ENCODE measurements at regions not wholly inside any gene's neighbourhood (a gene's known extent, or its start where the extent isn't known, plus 50 kb on each side); places are given as distances from the start of the nearest gene placed in this dataset.
"Not testable (repeated sequence)": the region's sequence is repeated elsewhere in the genome, so short reads cannot be mapped to it uniquely, and the experiment has no call there.

DNA sequence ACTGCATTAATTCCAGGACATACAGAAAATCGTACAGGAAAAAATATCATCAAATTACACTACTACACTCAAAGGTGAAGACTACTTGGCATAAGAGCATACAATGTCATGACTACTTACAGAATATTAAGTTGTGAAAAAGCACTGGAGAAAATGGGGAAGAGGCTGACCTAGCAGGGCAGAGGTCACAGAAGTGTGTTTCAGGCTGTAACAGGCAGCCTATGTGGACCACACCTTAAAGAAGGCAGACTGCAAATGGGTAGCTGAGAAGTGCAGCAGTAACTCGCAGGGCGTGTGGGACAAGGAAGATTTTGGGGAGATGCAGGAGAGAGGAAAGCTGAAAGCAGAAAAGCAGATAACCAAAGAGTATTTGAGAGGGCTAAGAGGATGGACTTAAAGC lies 167.0 kb upstream of the PIK3R1 start:
- Mint-ChIP-seq H3K9me3 (peaks cover 36% of the 10 kb centered on the region), H3K27me3 (ENCODE audit: low read depth) (no peaks in the 10 kb centered on the region), H3K4me3 (no peak overlapping the region), H3K4me1 (no peaks in the 10 kb centered on the region), H3K36me3 (ENCODE audit: low read depth) (peaks cover 3% of the 10 kb centered on the region), H3K27ac (no peak overlapping the region)
- TF ChIP-seq, protein P1, sequence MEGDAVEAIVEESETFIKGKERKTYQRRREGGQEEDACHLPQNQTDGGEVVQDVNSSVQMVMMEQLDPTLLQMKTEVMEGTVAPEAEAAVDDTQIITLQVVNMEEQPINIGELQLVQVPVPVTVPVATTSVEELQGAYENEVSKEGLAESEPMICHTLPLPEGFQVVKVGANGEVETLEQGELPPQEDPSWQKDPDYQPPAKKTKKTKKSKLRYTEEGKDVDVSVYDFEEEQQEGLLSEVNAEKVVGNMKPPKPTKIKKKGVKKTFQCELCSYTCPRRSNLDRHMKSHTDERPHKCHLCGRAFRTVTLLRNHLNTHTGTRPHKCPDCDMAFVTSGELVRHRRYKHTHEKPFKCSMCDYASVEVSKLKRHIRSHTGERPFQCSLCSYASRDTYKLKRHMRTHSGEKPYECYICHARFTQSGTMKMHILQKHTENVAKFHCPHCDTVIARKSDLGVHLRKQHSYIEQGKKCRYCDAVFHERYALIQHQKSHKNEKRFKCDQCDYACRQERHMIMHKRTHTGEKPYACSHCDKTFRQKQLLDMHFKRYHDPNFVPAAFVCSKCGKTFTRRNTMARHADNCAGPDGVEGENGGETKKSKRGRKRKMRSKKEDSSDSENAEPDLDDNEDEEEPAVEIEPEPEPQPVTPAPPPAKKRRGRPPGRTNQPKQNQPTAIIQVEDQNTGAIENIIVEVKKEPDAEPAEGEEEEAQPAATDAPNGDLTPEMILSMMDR (IDR thresholded peaks at IDR 0.05; ENCODE audit: unreplicated experiment in 3 of 3), result no peak

- H3K9me3 Mint-ChIP-seq, result peaks cover 36% of the 10 kb centered on the region
- not testable (repeated sequence) for H3K27me3 Mint-ChIP-seq (ENCODE audit: low read depth)
Measured at GRCh38 chr5:68048054-68048453, 167.5 kb upstream of the PIK3R1 start.

GRCh38 chr5:68047035-68047434 lies 168.5 kb upstream of the PIK3R1 start:
- Mint-ChIP-seq H3K9me3 (peaks cover 29% of the 10 kb centered on the region), H3K27me3 (ENCODE audit: low read depth) (no peaks in the 10 kb centered on the region), H3K27ac (no peak overlapping the region), H3K36me3 (ENCODE audit: low read depth) (peaks cover 3% of the 10 kb centered on the region), H3K4me3 (no peak overlapping the region), H3K4me1 (no peaks in the 10 kb centered on the region)
- TF ChIP-seq, protein P1 (IDR thresholded peaks at IDR 0.05; ENCODE audit: unreplicated experiment in 3 of 3), result no peak

More at GRCh38 chr5:68048054-68048453, 167.5 kb upstream of the PIK3R1 start:
- H3K4me3 Mint-ChIP-seq; H3K27ac Mint-ChIP-seq; H3K4me1 Mint-ChIP-seq; H3K36me3 Mint-ChIP-seq (ENCODE audit: low read depth): not testable (repeated sequence)

DNA sequence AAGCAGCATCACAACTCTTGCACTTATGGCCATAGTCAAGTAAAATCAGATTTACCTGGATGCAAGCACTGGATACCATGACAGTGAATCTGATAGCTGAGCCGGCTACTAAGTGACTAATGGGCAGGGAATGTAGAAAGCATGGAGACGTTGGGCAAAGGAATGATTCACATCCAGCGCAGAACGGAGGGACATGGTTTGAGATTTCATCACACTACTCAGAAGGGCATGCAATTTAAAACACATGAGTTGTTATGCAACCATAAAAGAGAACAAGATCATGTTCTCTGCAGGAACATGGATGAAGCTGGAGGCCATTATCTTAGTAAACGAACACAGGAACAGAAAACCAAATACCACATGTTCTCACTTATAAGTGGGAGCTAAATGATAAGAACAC lies 169.1 kb upstream of the PIK3R1 start:
- Mint-ChIP-seq H3K36me3 (ENCODE audit: low read depth) (peaks cover 3% of the 10 kb centered on the region), H3K9me3 (peaks cover 23% of the 10 kb centered on the region), H3K4me3 (no peak overlapping the region), H3K4me1 (no peaks in the 10 kb centered on the region), H3K27me3 (ENCODE audit: low read depth) (no peaks in the 10 kb centered on the region), H3K27ac (no peak overlapping the region)
- TF ChIP-seq, protein P1 (IDR thresholded peaks at IDR 0.05; ENCODE audit: unreplicated experiment in 3 of 3), result no peak

- Mint-ChIP-seq H3K36me3 (ENCODE audit: low read depth) (no peaks in the 10 kb centered on the region), H3K4me1 (no peaks in the 10 kb centered on the region), H3K27ac (no peak overlapping the region), H3K27me3 (ENCODE audit: low read depth) (no peaks in the 10 kb centered on the region), H3K4me3 (no peak overlapping the region), H3K9me3 (peaks cover 4% of the 10 kb centered on the region)
- TF ChIP-seq, protein P1 (IDR thresholded peaks at IDR 0.05; ENCODE audit: unreplicated experiment in 3 of 3), result no peak
Measured at GRCh38 chr5:68041293-68041692, 174.3 kb upstream of the PIK3R1 start.

- peaks cover 4% of the 10 kb centered on the region for H3K27me3 Mint-ChIP-seq (ENCODE audit: low read depth)
- no peaks in the 10 kb centered on the region for H3K9me3 Mint-ChIP-seq
- H3K36me3 Mint-ChIP-seq (ENCODE audit: low read depth), result no peaks in the 10 kb centered on the region
- TF ChIP-seq, protein P1 (IDR thresholded peaks at IDR 0.05; ENCODE audit: unreplicated experiment in 3 of 3), result no peak
- no peak overlapping the region for H3K4me3 Mint-ChIP-seq
- no peak overlapping the region for H3K27ac Mint-ChIP-seq
- peaks cover 22% of the 10 kb centered on the region for H3K4me1 Mint-ChIP-seq
Measured at GRCh38 chr5:68037546-68037945, 178.0 kb upstream of the PIK3R1 start.

Data from nephron (organoid).